HG02588 (cell line): ENCODE measurements at regions not wholly inside any gene's neighbourhood (a gene's known extent, or its start where the extent isn't known, plus 50 kb on each side); places are given as distances from the start of the nearest gene placed in this dataset.
"Not testable (repeated sequence)": the region's sequence is repeated elsewhere in the genome, so short reads cannot be mapped to it uniquely, and the experiment has no call there.

ENCODE experiments used
- ATAC-seq: cut with Tn5 transposase; IDR thresholded peaks from one replicate; pipeline ENCODE4 v1.9.1; 2021; ENCODE audit warnings: mild to moderate bottlenecking, moderate library complexity; ENCODE audit not compliant: unreplicated experiment

DNA sequence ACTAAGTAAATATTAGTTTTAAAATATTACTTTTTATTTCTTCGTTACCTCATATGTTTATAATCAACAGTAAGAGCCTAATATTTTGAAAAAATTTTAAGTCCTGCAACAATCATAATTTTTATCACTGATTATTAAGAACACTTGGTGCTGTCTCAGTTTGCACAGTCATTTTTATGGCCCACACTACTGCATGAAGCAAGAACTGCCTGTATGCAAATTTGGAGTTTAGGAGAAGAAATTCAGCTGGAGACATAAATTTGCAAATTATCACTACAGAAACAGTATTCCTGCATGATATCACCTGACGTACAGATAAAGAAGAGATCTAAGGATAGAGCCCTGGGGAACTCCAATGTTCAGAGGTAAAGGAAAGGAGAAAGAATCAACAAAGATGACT lies 144.1 kb upstream of the RBBP8 start:
- no peak for ATAC-seq

DNA sequence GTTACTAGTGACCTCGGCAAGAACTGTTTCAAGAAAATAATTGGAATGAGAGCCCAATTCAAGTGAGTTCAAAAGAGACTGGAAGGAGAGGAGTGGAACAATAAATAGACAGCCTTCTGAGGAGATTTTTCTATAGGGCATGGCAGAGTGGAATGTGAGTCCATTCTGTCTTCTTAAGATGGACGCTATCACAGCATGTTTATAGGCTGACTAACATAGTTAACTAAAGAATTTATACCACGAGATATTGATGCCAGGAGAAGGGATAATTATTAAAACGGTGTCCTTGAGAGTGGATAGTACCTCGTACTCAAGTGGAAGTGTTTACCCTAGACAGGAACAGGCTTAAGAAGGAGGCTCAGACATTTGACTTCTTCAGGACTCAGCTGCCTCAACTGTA lies 143.5 kb upstream of the RBBP8 start:
- no peak for ATAC-seq

DNA sequence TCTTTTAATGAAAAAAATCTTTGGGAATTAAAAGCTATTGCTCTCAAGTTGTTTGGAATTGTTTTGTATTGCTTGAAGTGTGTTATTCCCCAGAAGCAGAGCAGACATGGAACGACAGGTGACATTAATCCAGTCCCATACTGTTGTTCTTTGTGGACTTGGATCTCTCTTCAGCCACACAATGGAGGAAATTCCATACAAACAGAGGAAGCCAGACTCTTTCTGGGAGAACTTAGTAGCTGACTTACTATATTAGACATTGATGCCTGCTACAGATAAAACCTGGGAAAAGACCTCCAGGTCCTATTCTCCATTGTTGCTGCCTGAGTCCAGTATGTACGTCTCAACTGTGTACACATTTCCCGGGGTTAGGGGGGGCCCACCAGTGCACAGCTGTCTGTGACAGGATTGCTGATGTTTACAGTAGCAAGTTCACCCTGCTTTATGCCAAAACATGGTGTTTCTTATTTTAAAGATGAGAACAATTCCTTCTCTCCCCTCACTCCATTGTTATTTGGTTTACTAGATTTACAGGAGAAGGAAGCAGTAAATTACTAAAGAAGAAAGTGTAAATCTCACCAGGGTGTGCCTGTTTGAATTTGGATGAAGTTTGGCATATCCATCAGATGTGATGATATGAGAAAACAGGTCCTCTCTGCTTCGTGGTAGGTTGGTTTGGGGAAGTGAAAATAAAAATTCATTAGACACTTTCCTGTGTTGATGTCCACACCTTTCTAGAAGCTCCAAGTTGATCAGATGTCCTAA lies 142.4 kb upstream of the RBBP8 start:
- ATAC-seq = no peak

DNA sequence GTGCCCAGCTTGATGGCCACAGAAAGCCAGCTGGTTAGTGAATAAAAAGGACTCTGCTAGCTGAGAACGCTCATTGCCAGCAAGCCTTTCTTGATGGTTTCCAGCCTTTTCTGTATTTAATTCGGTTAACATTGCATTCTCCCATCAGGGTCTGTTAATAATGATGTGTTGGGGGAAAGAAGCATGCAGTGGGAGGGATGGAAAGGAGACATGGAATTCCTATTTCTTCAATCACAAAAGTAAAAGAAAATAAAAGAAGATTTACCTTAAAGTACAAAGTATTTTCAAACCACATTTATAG lies 141.9 kb upstream of the RBBP8 start:
- no peak for ATAC-seq

DNA sequence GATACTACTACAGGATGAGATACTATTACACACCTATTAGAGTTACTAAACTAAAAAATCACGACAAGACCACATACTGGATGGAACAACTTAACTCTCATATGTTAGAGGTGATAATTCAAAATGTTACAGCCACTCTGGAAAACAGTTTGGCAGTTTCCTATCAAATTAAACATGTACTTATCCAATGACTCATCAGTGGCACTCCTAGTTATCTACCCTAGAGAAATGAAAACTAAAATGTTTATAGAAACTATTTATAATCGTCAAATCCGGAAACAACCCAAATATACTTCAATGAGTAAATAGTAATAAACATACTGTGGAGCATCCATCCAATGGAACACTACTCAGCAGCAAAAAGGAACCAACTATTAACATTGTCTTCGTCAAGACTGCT lies 137.0 kb upstream of the RBBP8 start:
- no peak for ATAC-seq

DNA sequence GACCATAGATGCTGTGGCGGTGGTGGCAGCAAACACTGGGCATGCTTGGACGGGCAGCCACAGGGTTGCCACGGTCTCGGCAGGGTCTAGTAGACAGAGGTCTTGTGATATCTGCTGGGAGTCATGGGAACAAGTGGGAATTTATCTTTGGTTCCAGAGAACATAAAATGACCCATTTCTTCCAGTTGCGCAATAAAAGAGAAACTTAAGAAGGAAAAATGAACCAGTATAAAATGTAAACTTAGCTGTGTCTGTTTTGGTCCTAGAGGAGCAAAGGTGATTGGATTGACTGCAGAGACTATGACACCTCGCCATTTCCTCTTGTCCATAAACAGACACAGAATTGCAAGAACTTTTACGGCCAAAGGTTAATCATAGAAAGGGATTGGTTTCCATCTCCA lies 132.6 kb upstream of the RBBP8 start:
- ATAC-seq = no peak

DNA sequence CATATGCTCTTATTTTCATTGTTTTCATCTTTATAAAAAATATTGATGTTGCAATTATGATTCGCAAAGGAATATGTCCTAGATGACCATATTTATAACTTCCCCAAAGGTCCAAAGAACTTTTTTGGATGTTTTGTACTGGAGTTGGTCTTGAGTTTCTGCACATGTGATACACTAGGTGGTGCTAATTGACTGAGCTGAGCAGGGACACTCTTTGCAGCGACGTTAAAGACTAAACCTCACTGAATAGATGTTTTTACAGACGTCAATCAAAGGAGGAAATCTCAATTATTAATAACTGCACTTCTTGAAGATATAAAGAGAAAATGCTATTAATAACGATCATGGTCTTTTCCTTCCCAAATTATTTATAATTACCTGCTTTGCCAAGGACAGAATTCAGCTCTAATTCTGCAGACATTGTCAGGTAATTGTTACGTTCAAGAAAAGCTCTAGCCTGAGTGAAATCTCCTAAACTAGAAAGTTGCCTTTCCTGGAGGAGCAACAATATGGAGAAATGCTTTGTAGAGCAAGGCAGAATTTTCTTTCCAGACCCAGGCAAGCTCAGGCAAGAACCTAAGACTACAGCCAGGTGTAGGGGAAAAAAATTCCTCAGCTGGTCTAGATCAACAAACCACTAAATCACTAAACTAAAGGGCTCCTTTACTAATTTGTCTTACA lies 119.3 kb upstream of the RBBP8 start:
- ATAC-seq = no peak

DNA sequence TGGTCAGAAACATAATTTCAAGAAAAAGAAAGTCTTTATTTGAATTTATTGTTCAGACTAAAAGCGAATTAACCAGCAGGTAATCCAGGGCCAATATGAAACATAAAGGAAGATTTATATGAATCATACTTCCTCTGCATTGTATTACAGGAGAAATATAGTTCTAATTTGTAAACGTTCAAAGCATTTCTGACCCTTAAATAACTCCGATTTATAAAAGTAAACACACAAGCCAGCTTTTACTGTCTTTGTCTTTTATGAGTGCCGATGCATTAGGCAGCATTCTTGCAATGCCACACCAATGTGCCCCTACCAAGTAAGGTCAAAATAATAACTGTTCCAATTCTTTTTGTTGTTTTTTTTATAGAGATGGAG lies 118.8 kb upstream of the RBBP8 start:
- ATAC-seq = no peak

DNA sequence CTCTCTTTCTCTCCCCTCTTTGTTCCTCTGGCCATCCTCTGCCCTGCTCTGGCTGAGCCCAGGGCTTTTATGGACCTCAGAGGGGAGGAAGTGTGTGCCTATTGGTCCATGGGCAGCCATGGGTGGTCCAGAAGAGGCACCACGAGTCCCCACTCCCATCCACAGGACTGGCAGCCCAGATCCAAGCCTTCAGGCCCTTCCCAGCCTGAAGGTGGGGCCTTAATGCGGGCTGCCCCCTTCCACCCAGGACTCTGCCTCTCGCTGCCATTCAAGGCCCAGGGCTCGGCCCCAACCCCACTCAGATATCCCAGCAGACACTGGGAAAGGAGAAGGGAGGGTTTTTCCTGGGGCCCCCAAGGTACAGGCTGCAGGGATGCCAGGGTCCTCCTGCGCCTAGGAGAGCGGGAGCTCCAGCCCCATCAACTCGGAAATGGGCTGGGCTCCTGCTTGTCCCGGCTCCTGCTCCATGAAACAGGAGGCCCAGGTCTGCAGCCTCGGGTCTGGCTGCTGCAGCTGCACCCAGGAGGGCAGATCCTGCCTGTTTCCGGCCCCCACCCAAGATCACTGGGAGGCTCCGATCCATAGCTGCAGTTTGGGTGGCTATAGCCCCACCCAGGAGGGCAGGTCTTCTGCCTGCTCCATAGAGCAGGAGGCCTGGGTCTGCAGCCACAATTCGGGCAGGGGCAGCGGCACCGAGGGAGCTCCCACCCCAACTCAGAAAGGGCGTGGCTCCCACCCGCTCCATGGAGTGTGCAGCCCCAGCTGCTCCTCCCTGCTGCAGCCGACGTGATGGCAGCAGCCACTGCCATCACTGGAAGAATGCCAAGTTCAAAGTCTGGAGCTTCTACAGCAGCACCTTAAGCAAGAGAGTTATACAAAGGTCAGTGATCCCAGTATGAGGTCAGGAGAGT lies 116.6 kb upstream of the RBBP8 start:
- ATAC-seq = no peak

DNA sequence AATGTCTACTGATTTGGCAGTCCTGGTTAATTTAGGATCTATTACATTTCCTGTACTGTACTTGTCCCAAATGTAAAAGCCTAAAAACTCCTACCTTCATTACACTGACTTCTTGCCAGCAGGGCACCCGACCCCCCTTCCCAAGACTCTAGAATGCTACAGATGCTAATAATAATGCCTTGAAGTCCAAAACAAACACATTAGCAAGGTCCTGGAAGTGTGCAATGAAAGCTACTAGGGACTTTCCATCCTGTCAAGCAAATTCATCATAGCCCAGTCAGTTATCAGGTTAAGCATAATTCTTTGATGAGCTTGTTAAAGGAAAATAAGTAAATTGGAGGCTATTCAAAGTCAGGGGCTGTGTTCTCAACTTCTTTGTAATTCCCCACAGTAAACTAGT lies 115.3 kb upstream of the RBBP8 start:
- no peak for ATAC-seq

DNA sequence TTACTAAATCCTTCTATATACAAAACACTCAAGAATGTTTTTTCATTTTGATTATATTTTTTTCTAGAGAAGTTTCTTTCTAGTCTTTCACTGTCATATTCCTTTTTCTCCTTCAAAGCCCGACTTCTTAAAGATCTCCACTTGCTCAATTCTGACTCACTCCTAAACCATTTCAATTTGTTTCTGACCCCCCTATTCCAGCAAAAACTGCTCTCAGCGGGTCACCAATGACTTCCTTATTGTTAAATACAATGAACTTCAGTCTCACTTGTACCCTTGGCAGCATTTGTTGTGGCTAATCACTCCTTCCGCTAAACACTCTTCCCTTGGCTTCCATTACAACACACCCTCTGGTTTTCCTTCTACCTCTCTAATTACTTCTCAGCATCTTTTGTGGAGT lies 111.1 kb upstream of the RBBP8 start:
- ATAC-seq = no peak

DNA sequence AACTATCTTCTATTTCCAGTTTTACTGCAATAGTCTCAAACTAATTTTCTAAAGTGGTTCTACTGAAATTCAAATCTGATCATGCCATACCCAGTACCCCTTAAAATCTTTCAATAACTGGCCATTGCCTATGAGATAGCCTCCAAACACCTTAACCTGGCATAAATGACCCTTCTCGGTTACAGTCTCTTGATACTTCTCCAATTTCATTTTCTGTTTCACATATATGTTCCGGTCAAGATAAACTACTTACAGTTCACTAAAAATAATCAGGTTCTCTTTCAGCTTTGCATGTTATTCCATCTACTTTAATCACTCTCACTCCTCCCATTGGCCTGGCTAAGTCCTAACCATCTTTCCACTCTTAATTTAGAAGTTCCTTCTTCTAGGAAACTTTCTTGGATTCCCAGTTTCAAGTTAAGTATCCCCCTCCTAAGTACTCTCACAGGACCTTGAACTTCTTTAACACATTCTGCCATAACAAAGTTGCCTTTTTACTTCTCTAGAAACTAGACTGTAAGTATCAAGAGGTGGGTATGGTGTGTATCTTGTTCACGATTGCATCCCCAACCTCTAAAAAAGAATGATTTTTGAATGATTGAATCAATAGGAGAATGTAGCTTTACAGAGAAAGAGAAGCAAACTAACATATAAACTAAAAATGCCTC lies 110.2 kb upstream of the RBBP8 start:
- peak; percentile 91 for ATAC-seq

DNA sequence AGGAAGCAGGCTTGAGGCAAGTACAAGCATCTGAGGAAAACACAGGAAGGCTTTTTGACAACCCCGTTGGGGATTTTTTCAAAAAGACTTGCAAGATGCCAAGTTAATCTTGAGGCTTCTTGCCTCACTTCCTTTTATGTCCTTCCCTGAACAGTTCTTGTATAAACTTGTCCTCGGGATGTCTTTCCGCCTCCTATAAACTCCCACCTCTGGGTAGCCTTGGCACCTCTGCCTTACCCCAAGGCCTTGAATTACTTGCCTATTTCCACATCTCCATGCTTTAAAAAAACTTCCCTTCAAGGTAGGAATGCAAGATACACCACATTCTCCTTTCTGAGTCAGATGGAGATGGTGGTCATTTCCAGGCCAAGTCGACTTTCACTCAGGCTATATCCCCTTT lies 106.4 kb upstream of the RBBP8 start:
- no peak for ATAC-seq

DNA sequence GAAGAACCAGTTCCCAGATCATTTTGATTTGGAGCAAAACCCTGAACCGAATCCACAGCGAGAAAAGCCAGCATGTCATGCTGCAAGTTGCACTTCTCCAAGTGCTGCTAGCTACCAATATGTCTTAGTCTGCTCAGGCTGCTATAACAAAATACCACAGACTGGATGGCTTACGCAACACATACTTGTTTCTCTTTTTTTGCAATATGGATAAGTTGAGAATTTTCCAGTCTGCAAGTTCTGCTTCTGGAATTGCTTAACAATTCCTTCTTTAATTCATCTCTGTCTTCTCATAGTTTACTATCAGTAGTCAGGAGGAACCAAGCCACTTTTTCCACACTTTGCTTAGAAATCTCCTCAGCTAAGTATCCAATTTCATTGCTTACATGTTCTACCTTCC lies 105.9 kb upstream of the RBBP8 start:
- ATAC-seq = no peak

DNA sequence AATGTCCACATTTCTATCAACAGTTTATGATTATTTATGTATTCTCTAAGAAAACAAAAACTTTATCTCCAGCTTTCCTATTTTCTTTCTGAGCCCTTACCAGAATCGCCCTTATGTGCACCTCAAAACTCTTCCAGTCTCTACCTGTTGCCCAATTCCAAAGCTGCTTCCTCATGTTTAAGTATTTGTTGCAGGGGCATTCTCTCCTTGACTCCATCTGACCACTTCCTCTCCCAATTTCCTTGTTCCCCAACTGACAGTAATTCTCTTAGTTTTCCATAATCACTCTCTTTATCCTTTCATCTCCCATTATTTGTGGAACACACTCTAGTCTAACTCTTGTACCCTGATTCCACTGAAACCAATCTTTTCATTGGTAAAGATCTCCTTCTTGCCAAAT lies 105.4 kb upstream of the RBBP8 start:
- no peak for ATAC-seq

DNA sequence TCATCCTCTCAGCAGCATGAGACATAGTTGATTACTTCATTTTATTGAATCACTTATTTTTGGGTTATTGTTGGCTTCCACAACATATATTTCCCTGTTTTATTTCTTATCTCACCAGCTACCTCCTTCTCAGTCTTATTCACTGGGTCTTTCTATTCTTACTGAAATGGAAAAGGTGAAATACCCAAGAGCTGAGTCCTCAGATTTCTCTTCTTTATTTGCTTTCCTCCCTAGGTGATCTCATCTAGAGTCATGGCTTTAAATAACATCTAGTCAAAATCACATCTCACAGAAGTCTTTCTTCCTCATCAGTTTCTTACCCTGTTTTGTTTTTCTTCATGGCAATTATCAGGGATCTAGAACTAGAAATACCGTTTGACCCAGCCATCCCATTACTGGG lies 105.0 kb upstream of the RBBP8 start:
- no peak for ATAC-seq

DNA sequence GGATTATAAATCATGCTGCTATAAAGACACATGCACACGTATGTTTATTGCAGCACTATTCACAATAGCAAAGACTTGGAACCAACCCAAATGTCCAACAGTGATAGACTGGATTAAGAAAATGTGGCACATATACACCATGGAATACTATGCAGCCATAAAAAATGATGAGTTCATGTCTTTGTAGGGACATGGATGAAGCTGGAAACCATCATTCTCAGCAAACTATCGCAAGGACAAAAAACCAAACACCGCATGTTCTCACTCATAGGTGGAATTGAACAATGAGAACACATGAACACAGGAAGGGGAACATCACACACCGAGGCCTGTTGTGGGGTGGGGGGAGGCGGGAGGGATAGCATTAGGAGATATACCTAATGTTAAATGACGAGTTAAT lies 104.5 kb upstream of the RBBP8 start:
- ATAC-seq = not testable (repeated sequence)

DNA sequence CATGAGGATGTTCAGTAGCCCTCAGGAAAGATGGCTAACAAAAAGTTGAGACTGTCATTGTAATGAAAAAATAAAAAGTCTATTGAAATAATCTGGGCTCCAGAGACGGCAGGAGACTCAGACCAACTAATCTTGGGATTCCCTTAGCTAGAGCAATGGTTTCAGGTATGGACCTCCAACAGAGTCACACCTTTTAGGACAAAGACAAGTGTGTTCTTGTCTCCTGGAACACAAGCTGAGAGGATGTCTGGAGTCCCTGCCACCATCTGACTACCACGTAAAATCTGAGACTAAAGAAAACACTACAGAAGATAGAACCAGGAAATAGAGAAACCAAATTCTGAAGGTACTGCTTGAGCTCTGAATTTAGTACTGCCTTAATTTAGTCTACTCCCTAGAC lies 103.3 kb upstream of the RBBP8 start:
- no peak for ATAC-seq

DNA sequence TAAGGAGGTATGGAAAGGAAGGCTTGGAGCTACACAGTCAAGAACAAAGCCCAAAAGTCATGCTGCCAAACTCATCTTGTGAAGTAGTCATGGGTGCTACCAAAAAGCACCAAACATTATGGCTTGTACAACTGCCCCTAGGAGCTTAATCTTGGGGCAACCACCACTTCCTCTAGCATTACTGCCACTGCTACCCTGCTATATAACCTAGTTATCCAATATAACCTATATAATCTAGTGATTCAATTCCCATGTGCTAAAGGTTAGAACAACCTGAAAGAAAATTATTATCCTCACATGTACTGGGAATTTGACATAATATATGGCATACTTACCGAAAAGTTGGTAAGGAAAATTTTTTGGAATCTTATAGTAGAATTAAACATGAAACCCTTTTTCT lies 102.6 kb upstream of the RBBP8 start:
- ATAC-seq = no peak

DNA sequence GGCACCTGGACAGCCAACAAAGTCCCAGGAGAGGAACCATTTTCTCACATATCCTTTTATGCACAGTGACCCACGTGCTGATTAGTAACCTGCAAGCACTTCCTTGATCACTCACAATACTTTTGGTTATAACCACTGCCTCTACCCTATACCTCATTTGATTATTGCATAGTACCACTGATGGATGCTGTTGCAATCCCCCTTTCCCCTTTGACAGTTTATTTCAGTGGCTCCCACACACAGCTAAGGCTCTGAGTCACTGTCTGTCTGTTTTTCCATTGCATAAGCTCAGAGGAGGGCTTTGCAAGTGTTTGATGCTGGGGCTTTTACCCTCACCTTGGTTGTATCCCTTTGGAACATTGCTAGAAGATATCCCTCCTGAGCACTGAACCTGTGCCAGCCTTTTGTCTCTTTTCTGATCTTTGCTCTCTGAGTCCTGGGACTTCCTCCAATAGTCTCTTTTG lies 101.7 kb upstream of the RBBP8 start:
- no peak for ATAC-seq

DNA sequence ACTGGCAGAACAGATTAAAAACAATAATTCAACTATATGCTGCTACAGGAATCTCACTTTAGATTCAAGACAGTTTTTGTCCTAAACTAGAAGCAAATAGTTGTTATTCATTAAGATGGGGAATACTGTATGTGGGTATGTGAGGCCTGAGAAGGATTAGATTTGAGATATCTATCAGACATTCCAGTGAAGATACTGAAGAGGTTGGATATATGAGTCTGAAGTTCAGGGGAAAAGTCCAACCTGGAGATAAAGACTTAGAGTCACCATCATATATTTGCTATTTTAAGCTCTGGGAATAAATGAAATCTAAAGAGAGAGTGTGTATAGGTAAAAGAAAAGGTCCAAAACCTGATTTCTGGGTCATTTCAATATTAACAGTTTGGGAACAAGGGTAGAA lies 96.2 kb upstream of the RBBP8 start:
- ATAC-seq = no peak
